ENCODE measurements at regions not wholly inside any gene's neighbourhood (a gene's known extent, or its start where the extent isn't known, plus 50 kb on each side); places are given as distances from the start of the nearest gene placed in this dataset.

- H3K36me3 ChIP-seq (ENCODE audit: control insufficient read depth in 2 of 2, extremely low read depth in 1 of 2, insufficient read depth in 2 of 2, low read length in 2 of 2), result no peaks in the 10 kb centered on the region
- H4K20me1 ChIP-seq (replicated peaks; ENCODE audit: control insufficient read depth, extremely low read depth, insufficient read depth, low read length), result no peaks in the 10 kb centered on the region
- H3K9ac ChIP-seq (replicated peaks; ENCODE audit: extremely low read depth, insufficient read depth, low read length), result no peak overlapping the region
- no peak overlapping the region for H3K27ac ChIP-seq (ENCODE audit: insufficient read depth, low read depth, low read length)
- H3K27me3 ChIP-seq (ENCODE audit: control insufficient read depth in 2 of 2, insufficient read depth in 2 of 2, low read length in 2 of 2), result peaks cover 0 to 2% of the 10 kb centered on the region in 2 experiments
- BruUV-seq (replicated peaks), result no TSS peak
- no peak overlapping the region for H2AFZ ChIP-seq (ENCODE audit: low read depth, low read length)
- H3K4me2 ChIP-seq (ENCODE audit: insufficient read depth, low read length), result no peak overlapping the region
- ChIA-PET CTCF (interaction anchor here (1.0 kb wide), 1 partner anchor 14 kb away, joined by 3 read pairs; no protein-coding TSS in a partner anchor), POLR2A (no interaction called here)
- intact Hi-C loops (cut with micrococcal nuclease), result no loop called here
- H3K9me1 ChIP-seq (replicated peaks; ENCODE audit: control insufficient read depth, extremely low read depth, insufficient read depth, low read length), result no peaks in the 10 kb centered on the region
- no peaks in the 10 kb centered on the region for H3K9me3 ChIP-seq (replicated peaks; ENCODE audit: control insufficient read depth, insufficient read depth, low read length)
- FAIRE-seq (no peak), DNase-seq (ENCODE audit: low read depth, low spot score) (no peak)
- TF ChIP-seq, protein P1, sequence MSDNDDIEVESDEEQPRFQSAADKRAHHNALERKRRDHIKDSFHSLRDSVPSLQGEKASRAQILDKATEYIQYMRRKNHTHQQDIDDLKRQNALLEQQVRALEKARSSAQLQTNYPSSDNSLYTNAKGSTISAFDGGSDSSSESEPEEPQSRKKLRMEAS (IDR thresholded peaks at IDR 0.05; ENCODE audit: insufficient read depth, insufficient read length), result no peak
- TF ChIP-seq EZH2 (IDR thresholded peaks at IDR 0.05; ENCODE audit: borderline replicate concordance, low read depth, low read length, severe bottlenecking), result no peak
- no peak for TF ChIP-seq JUN (IDR thresholded peaks at IDR 0.05; ENCODE audit: borderline replicate concordance, insufficient read depth, insufficient read length, low read depth)
- no peak for TF ChIP-seq GATA2 (IDR thresholded peaks at IDR 0.05; ENCODE audit: insufficient read depth, insufficient read length, low read depth, low read length)
- TF ChIP-seq, protein P2, sequence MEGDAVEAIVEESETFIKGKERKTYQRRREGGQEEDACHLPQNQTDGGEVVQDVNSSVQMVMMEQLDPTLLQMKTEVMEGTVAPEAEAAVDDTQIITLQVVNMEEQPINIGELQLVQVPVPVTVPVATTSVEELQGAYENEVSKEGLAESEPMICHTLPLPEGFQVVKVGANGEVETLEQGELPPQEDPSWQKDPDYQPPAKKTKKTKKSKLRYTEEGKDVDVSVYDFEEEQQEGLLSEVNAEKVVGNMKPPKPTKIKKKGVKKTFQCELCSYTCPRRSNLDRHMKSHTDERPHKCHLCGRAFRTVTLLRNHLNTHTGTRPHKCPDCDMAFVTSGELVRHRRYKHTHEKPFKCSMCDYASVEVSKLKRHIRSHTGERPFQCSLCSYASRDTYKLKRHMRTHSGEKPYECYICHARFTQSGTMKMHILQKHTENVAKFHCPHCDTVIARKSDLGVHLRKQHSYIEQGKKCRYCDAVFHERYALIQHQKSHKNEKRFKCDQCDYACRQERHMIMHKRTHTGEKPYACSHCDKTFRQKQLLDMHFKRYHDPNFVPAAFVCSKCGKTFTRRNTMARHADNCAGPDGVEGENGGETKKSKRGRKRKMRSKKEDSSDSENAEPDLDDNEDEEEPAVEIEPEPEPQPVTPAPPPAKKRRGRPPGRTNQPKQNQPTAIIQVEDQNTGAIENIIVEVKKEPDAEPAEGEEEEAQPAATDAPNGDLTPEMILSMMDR (IDR thresholded peaks at IDR 0.05; ENCODE audit: extremely low read depth in 1 of 2, insufficient read depth in 1 of 2, low read depth in 1 of 2, low read length in 2 of 2), result no peak
- no peak for TF ChIP-seq POLR2AphosphoS5 (IDR thresholded peaks at IDR 0.05; ENCODE audit: insufficient read depth, low read depth, low read length)
- no peak for TF ChIP-seq MYC (IDR thresholded peaks at IDR 0.05; ENCODE audit: low read depth, low read length)
- TF ChIP-seq FOS (IDR thresholded peaks at IDR 0.05; ENCODE audit: borderline replicate concordance, insufficient read depth, low read length), result no peak
- TF ChIP-seq POLR2A (IDR thresholded peaks at IDR 0.05; ENCODE audit: low read depth, low read length), result no peak
- dilution Hi-C loops (cut with MboI; ENCODE audit: extremely low pct_ligation_motif_present, low sequenced_read_pairs), result no loop called here
- no peaks in the 10 kb centered on the region for H3K79me2 ChIP-seq (ENCODE audit: control insufficient read depth, insufficient read depth, low read length)
- peaks cover 9% of the 10 kb centered on the region for H3K4me1 ChIP-seq (ENCODE audit: control insufficient read depth, extremely low read depth, insufficient read depth, low read length)
- H3K4me3 ChIP-seq (replicated peaks in 1 of 3; ENCODE audit: insufficient read depth in 1 of 3, low read depth in 1 of 3, low read length in 3 of 3), result no peak overlapping the region
Measured at GRCh38 chr9:107671588-107671987, 182.0 kb upstream of the KLF4 start.

Measured in endothelial cell of umbilical vein (primary cell).